ENCODE measurements at regions not wholly inside any gene's neighbourhood (a gene's known extent, or its start where the extent isn't known, plus 50 kb on each side); places are given as distances from the start of the nearest gene placed in this dataset.

GRCh38 chr3:166499636-166500035, 662.4 kb upstream of the BCHE start:
- no peak for DNase-seq

GRCh38 chr3:166498446-166498845, 661.2 kb upstream of the BCHE start:
- no peak for DNase-seq

GRCh38 chr3:166489826-166490225, 652.6 kb upstream of the BCHE start:
- no peak for DNase-seq

- no peak for DNase-seq
Observed at GRCh38 chr3:166488977-166489672, 651.9 kb upstream of the BCHE start.

- DNase-seq, result no peak
Observed at GRCh38 chr3:166484470-166484869, 647.2 kb upstream of the BCHE start.

- DNase-seq, result no peak
Observed at GRCh38 chr3:166481340-166481739, 644.1 kb upstream of the BCHE start.

GRCh38 chr3:166478356-166478755, 641.1 kb upstream of the BCHE start:
- no peak for DNase-seq

- DNase-seq, result no peak
Observed at GRCh38 chr3:166473501-166473900, 636.3 kb upstream of the BCHE start.

- DNase-seq, result no peak
Observed at GRCh38 chr3:166472015-166472414, 634.8 kb upstream of the BCHE start.

GRCh38 chr3:166471074-166471767, 634.0 kb upstream of the BCHE start:
- DNase-seq, result no peak

GRCh38 chr3:166462891-166463470, 625.8 kb upstream of the BCHE start:
- no peak for DNase-seq

- DNase-seq, result no peak
Observed at GRCh38 chr3:166461626-166462025, 624.4 kb upstream of the BCHE start.

GRCh38 chr3:166457382-166457781, 620.2 kb upstream of the BCHE start:
- DNase-seq, result no peak

GRCh38 chr3:166456286-166456685, 619.1 kb upstream of the BCHE start:
- DNase-seq, result no peak

GRCh38 chr3:166455744-166456143, 618.5 kb upstream of the BCHE start:
- no peak for DNase-seq

GRCh38 chr3:166453478-166453877, 616.3 kb upstream of the BCHE start:
- no peak for DNase-seq

GRCh38 chr3:166451997-166452396, 614.8 kb upstream of the BCHE start:
- DNase-seq, result no peak

GRCh38 chr3:166447513-166447912, 610.3 kb upstream of the BCHE start:
- no peak for DNase-seq

GRCh38 chr3:166446986-166447385, 609.8 kb upstream of the BCHE start:
- DNase-seq, result no peak

- no peak for DNase-seq
Observed at GRCh38 chr3:166446291-166446690, 609.1 kb upstream of the BCHE start.

- DNase-seq, result no peak
Observed at GRCh38 chr3:166445865-166446264, 608.6 kb upstream of the BCHE start.

- peak; percentile 78 for DNase-seq
Observed at GRCh38 chr3:166444756-166445155, 607.5 kb upstream of the BCHE start.

GRCh38 chr3:166444336-166444735, 607.1 kb upstream of the BCHE start:
- peak; percentile 64 for DNase-seq

- DNase-seq, result no peak
Observed at GRCh38 chr3:166435469-166436057, 598.3 kb upstream of the BCHE start.

All from SHP77 treated with DMSO at 0.1 percent for 48 hours (cell line).